OCI-LY7 (cell line): ENCODE measurements at regions not wholly inside any gene's neighbourhood (a gene's known extent, or its start where the extent isn't known, plus 50 kb on each side); places are given as distances from the start of the nearest gene placed in this dataset.

Experiments used
- EZH2phosphoT487 ChIP-seq: fragments of 200-600 bp; sonication (generic); IDR thresholded peaks from 2 replicates; pipeline ENCODE4 v1.6.1; 2018; ENCODE audit warnings: low read depth, borderline replicate concordance, mild to moderate bottlenecking, mixed run types, antibody characterized with exemption, low read length, moderate library complexity, mixed read lengths
- TF ChIP-seq, protein P1 (sequence below): fragments of 200-600 bp; sonication (generic); conservative IDR thresholded peaks from 2 replicates; pipeline ENCODE4 v1.5.1; 2014; ENCODE audit warnings: mild to moderate bottlenecking, antibody characterized with exemption, low read length, moderate library complexity, mixed read lengths

DNA sequence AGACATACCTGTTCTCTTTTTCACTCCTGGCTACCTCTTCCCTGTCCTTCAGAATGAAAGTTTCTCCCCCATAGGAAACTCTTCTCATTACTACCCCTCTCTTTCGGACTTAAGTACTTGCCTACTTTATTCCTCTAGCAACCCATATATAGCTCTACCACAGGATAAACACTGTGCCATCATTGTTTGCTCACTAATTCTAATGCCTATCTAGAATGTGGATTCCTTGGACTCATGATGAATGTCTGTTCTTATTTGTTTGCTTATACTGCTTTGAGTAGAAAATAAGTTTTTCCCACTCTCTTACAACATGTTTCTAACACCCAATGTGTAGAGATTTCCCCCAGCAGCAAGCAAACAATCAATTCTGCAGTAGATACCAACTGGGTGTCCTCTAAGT lies 1094.9 kb downstream of the SLC6A15 start:
- TF ChIP-seq, protein P1, sequence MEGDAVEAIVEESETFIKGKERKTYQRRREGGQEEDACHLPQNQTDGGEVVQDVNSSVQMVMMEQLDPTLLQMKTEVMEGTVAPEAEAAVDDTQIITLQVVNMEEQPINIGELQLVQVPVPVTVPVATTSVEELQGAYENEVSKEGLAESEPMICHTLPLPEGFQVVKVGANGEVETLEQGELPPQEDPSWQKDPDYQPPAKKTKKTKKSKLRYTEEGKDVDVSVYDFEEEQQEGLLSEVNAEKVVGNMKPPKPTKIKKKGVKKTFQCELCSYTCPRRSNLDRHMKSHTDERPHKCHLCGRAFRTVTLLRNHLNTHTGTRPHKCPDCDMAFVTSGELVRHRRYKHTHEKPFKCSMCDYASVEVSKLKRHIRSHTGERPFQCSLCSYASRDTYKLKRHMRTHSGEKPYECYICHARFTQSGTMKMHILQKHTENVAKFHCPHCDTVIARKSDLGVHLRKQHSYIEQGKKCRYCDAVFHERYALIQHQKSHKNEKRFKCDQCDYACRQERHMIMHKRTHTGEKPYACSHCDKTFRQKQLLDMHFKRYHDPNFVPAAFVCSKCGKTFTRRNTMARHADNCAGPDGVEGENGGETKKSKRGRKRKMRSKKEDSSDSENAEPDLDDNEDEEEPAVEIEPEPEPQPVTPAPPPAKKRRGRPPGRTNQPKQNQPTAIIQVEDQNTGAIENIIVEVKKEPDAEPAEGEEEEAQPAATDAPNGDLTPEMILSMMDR: no peak
- TF ChIP-seq EZH2phosphoT487: no peak
